Esophagus squamous epithelium (tissue), 5 donors: ENCODE measurements at regions not wholly inside any gene's neighbourhood (a gene's known extent, or its start where the extent isn't known, plus 50 kb on each side); places are given as distances from the start of the nearest gene placed in this dataset.

Experiments used
- DNase-seq: peaks from one replicate; lab custom pipeline; 2025; lab: John Stamatoyannopoulos, UW
- H3K27ac ChIP-seq, 4 donors: fragments of 200-600 bp; sonication (generic); one replicate each; pipeline ENCODE4 v1.5.1; 2016 to 2019; ENCODE audit warnings: mild to moderate bottlenecking in 1 of 4
- H3K27me3 ChIP-seq, 4 donors: fragments of 200-600 bp; sonication (generic); 1 replicate in 3 of 4; 2 replicates in 1 of 4; pipeline versions ENCODE4 v1.5.1 to v1.6.0; 2017 to 2021; ENCODE audit warnings: antibody characterized with exemption in 1 of 4
- H3K36me3 ChIP-seq, 3 donors: fragments of 200-600 bp; sonication (generic); one replicate each; pipeline ENCODE4 v1.5.1; 2016 to 2019
- H3K4me1 ChIP-seq, 3 donors: fragments of 200-600 bp; sonication (generic); one replicate each; pipeline ENCODE4 v1.5.1; 2017 to 2019
- H3K4me3 ChIP-seq, 4 donors: fragments of 200-600 bp; sonication (generic); 1 replicate in 3 of 4; 2 replicates in 1 of 4; pipeline ENCODE4 v1.5.1; 2016 to 2019; ENCODE audit warnings: mild to moderate bottlenecking in 2 of 4, moderate library complexity in 1 of 4
- H3K9me3 ChIP-seq, 3 donors: fragments of 200-600 bp; sonication (generic); one replicate each; pipeline ENCODE4 v1.5.1; 2016 to 2019
- CTCF ChIP-seq, 6 experiments: fragments of 450-650 bp in 4 of 6; fragments of 200-600 bp in 2 of 6; sonication (generic) in 2 of 6; IDR thresholded peaks; one replicate each; pipeline ENCODE4 v1.5.1; 2016 to 2019; ENCODE audit warnings: antibody characterized with exemption in 6 of 6, mild to moderate bottlenecking in 4 of 6, moderate library complexity in 4 of 6
- POLR2A ChIP-seq, 4 donors: fragments of 450-650 bp; IDR thresholded peaks; one replicate each; pipeline ENCODE4 v1.6.1; 2017; ENCODE audit warnings: antibody characterized with exemption in 4 of 4, mild to moderate bottlenecking in 4 of 4, moderate library complexity in 3 of 4
- WGBS, 2 donors: methylation state at CpG; one replicate each; pipeline ENCODE4 v1.1.5; 2018; 5-methylcytosine and 5-hydroxymethylcytosine counted together
- intact Hi-C: fragments of 100-400 bp; cut with DNase I; formaldehyde crosslinking; loops from one replicate; pipeline ENCODE4 v1.15.0; 2022
- donor health status: DM: yes; HTN: yes; CAD: no.

DNA sequence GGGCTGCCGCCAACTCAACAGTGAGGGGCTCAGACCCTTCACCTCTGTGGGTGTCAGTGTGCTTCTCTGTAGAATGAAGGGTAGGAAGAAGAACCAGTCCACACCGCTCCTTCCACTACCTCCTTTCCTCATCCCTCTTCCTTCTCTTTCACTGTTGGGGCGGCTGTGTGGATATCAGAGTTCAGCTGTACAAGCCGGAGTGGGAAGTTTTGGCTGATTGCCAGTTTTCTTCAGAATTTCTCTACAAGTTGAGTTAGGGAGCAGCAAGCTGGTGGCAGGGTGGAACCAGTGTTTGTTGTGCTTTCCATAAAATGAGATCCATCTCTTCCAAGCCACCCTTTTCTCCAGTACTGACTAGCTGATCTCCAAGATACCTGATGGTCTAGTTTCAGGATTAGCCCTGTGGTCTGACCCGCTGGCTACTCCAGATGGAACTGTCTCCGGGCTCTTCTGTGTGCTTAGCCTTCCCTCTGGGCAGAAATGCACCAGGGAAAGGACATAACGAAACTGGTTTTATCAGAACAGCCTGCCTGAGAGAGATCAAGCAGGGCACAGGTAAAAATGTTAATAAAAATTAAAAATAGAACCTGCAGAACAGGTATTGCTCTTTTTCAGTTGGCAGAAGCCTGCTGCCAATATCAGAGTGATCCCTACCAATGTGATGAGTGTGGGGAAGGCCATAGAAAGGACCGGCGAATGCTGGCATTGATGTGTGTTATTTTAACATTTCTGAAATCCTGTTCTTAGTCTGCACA lies 169.9 kb upstream of the TSC22D2 start:
- H3K36me3 ChIP-seq: no peaks in the 10 kb centered on the region
- H3K4me3 ChIP-seq: peak overlapping the region in 2 of 4 donors; percentile 3 to 4
- intact Hi-C loops: no loop called here
- peak overlapping the region; percentile 62 to 77 (median 68) for H3K27ac ChIP-seq
- H3K4me1 ChIP-seq: peaks cover 16 to 46% (median 22%) of the 10 kb centered on the region in 3 donors
- no peak for TF ChIP-seq CTCF (IDR thresholded peaks at IDR 0.05)
- no peak for TF ChIP-seq POLR2A (IDR thresholded peaks at IDR 0.05)
- no peaks in the 10 kb centered on the region for H3K9me3 ChIP-seq
- no peak for DNase-seq
- no peaks in the 10 kb centered on the region for H3K27me3 ChIP-seq
- WGBS, 2 donors: 47 to 54% methylated on average over 7 to 8 of the region's 9 CpGs

- TF ChIP-seq POLR2A (IDR thresholded peaks at IDR 0.05) (no peak), CTCF (IDR thresholded peaks at IDR 0.05) (no peak)
Measured at GRCh38 chr3:150237490-150237889, 170.6 kb upstream of the TSC22D2 start.

DNA sequence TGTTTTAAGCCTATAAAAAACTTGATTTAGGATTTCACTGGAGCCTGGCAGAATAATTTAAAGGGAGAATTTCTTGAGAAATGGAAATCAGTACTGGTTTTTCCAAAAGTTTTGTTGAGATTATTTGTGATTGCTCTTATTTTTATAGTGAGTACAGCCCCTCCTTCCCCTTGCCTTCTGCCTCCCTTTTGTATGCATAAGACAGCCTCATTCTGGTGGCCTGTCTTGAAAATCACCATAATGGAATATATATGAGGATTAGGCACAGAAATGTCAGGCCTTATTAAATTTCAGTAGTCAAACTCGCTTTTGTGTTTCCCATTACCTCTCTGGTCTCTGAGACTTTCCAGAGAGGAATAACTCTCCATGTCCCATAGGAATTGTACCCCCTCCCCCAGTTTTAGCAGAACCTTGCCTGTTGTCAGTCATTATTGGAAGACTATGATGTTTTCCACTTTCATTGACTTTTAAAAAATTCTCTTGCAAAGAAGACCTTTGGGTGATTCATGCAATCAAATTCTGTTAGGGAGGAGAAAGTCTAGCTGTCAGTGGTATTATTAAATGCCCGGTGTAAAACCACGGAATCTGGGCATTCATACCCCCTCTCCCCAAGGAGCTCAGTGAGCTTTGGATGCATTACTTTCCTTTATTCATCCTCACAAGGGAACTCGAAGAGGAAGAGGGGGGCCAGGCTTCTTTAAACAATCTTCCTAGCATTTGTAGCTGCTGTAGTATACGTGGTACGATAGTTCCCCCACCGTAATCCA lies 171.6 kb upstream of the TSC22D2 start:
- intact Hi-C loops: no loop called here
- TF ChIP-seq POLR2A (IDR thresholded peaks at IDR 0.05): no peak
- TF ChIP-seq CTCF (IDR thresholded peaks at IDR 0.05): no peak
- Histone ChIP-seq H3K36me3 (no peaks in the 10 kb centered on the region), H3K9me3 (no peaks in the 10 kb centered on the region), H3K27ac (peak overlapping the region in 3 of 4 donors; percentile 6 to 72 (median 26)), H3K4me3 (no peak overlapping the region), H3K4me1 (peaks cover 24 to 52% (median 24%) of the 10 kb centered on the region in 3 donors), H3K27me3 (no peaks in the 10 kb centered on the region)
- no peak for DNase-seq
- WGBS, 2 donors: 70 to 74% methylated on average over 7 of the region's 7 CpGs

More at GRCh38 chr3:150237490-150237889, 170.6 kb upstream of the TSC22D2 start:
- H3K9me3 ChIP-seq: no peaks in the 10 kb centered on the region
- no peak overlapping the region for H3K4me3 ChIP-seq
- 32 to 40% methylated on average over 3 of the region's 3 CpGs for WGBS, 2 donors
- peaks cover 21 to 52% (median 24%) of the 10 kb centered on the region in 3 donors for H3K4me1 ChIP-seq
- intact Hi-C loops: no loop called here
- DNase-seq: no peak
- no peaks in the 10 kb centered on the region for H3K27me3 ChIP-seq
- H3K36me3 ChIP-seq: no peaks in the 10 kb centered on the region
- H3K27ac ChIP-seq: peak overlapping the region; percentile 62 to 77 (median 68)

GRCh38 chr3:150235799-150236198 lies 172.3 kb upstream of the TSC22D2 start:
- intact Hi-C loops: no loop called here
- H3K9me3 ChIP-seq: no peaks in the 10 kb centered on the region
- no peak for TF ChIP-seq POLR2A (IDR thresholded peaks at IDR 0.05)
- no peak for TF ChIP-seq CTCF (IDR thresholded peaks at IDR 0.05)
- H3K36me3 ChIP-seq: no peaks in the 10 kb centered on the region
- H3K27me3 ChIP-seq: no peaks in the 10 kb centered on the region
- H3K4me3 ChIP-seq: no peak overlapping the region
- H3K27ac ChIP-seq: peak overlapping the region in 3 of 4 donors; percentile 19 to 72 (median 26)
- H3K4me1 ChIP-seq: peaks cover 24 to 52% (median 24%) of the 10 kb centered on the region in 3 donors
- DNase-seq: no peak
- 33 to 76% methylated on average over 1 of the region's 1 CpG for WGBS, 2 donors

GRCh38 chr3:150232992-150233451 lies 175.1 kb upstream of the TSC22D2 start:
- Histone ChIP-seq H3K4me3 (no peak overlapping the region), H3K27ac (peak overlapping the region in 1 of 4 donors; percentile 18), H3K36me3 (no peaks in the 10 kb centered on the region), H3K4me1 (peaks cover 14 to 32% (median 20%) of the 10 kb centered on the region in 3 donors), H3K27me3 (no peaks in the 10 kb centered on the region), H3K9me3 (no peaks in the 10 kb centered on the region)
- no peak for TF ChIP-seq POLR2A (IDR thresholded peaks at IDR 0.05)
- no peak for TF ChIP-seq CTCF (IDR thresholded peaks at IDR 0.05)
- intact Hi-C loops: no loop called here
- DNase-seq: no peak
- WGBS, 2 donors: 20 to 29% methylated on average over 4 of the region's 4 CpGs
